Astrocyte of the spinal cord (primary cell): ENCODE measurements at regions not wholly inside any gene's neighbourhood (a gene's known extent, or its start where the extent isn't known, plus 50 kb on each side); places are given as distances from the start of the nearest gene placed in this dataset.

Experiments used
- DNase-seq: peaks from one replicate; pipeline ENCODE4 v3.0.0; 2011; ENCODE audit warnings: low read depth, low spot score
- H3K4me3 ChIP-seq: 2 replicates; pipeline ENCODE4 v1.5.1; 2011; ENCODE audit warnings: low read depth, mild to moderate bottlenecking, low read length, moderate library complexity
- in situ Hi-C: cut with HindIII; loops from 2 replicates; pipeline ENCODE4 v1.10.0; 2017; ENCODE audit warnings: low sequenced_read_pairs
- TF ChIP-seq, protein P1 (sequence below): IDR thresholded peaks from 2 replicates; pipeline ENCODE4 v1.5.1; 2012; ENCODE audit warnings: low read depth, mild to moderate bottlenecking, low read length, inconsistent platforms

DNA sequence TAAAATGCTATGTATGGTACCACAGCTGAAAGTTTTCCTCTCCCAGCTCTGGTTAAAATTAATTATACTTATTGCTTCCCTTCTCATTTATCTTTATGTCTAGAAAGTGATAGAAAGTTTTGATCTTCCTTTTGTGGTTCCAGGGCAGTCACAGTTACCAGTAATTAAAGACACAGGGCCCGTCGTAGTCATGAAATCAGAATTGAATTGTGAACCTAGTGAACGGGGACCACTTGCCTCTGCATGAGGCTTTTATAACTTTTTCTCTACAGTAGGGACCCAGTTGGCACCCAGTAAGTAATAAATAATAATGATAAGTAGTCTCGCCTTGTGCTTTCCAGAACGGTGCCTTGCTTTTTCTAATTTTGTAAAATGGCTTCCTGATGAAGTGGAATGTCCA, 231.7 kb upstream of the SATB1 start:
- TF ChIP-seq, protein P1, sequence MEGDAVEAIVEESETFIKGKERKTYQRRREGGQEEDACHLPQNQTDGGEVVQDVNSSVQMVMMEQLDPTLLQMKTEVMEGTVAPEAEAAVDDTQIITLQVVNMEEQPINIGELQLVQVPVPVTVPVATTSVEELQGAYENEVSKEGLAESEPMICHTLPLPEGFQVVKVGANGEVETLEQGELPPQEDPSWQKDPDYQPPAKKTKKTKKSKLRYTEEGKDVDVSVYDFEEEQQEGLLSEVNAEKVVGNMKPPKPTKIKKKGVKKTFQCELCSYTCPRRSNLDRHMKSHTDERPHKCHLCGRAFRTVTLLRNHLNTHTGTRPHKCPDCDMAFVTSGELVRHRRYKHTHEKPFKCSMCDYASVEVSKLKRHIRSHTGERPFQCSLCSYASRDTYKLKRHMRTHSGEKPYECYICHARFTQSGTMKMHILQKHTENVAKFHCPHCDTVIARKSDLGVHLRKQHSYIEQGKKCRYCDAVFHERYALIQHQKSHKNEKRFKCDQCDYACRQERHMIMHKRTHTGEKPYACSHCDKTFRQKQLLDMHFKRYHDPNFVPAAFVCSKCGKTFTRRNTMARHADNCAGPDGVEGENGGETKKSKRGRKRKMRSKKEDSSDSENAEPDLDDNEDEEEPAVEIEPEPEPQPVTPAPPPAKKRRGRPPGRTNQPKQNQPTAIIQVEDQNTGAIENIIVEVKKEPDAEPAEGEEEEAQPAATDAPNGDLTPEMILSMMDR = no peak
- DNase-seq = no peak
- in situ Hi-C loops = no loop called here
- no peak overlapping the region for H3K4me3 ChIP-seq

DNA sequence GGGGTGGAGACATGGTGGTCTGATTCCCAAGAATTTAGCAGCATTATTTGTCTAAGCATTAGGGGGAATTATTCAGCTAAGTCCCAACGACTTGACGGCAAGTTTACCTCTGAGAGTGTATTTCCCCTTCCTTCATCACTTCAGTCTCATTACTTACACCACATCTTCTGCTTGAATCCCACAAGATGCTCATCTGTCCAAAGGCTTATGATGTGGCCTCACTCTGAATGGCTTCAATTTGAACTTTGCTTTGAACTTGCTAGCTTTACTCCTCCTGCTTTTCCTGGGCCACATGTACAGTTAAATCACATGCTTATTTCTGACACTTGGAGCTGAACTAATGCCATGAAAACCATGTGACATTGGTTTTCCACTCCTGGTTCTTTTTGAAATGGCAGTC, 231.3 kb upstream of the SATB1 start:
- no peak overlapping the region for H3K4me3 ChIP-seq
- in situ Hi-C loops = no loop called here
- DNase-seq = no peak
- TF ChIP-seq, protein P1 = no peak

DNA sequence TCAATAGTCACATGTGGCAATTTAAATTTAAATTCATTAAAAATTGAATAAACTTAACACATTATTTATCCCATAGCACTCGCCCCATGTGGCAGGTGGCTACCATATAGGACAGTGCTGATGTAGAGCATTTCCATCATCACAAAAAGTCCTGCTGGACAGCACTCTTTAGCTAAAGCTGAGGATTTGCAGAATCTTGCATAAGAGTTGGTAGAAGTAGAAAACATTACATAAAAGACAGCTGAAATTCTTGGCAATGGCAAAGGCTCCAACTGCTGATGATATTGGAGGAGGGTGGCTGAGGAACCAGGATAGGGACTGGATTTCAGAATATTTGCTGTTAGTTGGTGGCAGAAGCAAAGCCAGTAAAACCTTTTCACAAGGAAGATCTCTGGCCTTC, 230.7 kb upstream of the SATB1 start:
- no peak for DNase-seq
- TF ChIP-seq, protein P1 = no peak
- in situ Hi-C loops = no loop called here
- no peak overlapping the region for H3K4me3 ChIP-seq

DNA sequence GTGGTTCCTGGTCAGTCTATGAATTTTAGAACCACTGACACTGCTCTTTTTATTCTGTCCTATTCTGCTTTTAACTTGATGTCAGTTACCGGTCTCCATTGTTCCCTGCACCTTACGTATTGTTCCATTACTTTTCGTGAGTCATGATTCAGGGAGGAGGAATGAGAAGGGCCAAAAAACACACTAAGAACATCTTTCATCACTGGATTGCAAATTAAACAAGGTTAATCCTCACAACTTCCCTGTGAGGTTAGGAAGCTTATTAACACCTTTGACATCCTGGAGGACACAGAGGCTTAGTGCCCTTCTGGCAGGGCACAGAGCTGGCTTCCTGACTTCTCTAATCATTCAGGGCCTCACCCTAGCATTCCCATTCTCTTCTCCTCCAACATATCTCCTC, 227.6 kb upstream of the SATB1 start:
- no peak for DNase-seq

DNA sequence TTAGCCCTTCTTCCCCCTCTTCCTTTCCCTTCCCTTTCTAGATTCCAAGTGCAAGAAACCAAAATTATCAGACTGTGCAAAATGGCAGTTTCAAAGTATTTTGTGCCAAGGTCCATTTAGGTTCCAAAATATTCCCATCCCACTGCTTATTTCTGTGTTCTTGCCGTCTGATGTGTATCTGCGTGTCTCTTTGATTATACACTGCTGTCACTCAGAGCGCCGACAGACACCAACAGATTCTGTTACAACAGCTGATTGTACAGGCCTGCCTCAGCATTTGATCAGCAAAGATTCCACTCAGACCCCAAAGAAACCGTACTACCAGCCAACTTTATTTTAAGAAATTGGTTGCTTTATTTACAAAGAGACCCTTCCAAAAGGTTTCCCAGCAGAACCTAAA, 225.6 kb upstream of the SATB1 start:
- DNase-seq = no peak
- TF ChIP-seq, protein P1 = no peak
- in situ Hi-C loops = no loop called here
- no peak overlapping the region for H3K4me3 ChIP-seq

More for the DNA sequence above, 227.6 kb upstream of the SATB1 start:
- in situ Hi-C loops = no loop called here
- TF ChIP-seq, protein P1 = no peak
- no peak overlapping the region for H3K4me3 ChIP-seq

DNA sequence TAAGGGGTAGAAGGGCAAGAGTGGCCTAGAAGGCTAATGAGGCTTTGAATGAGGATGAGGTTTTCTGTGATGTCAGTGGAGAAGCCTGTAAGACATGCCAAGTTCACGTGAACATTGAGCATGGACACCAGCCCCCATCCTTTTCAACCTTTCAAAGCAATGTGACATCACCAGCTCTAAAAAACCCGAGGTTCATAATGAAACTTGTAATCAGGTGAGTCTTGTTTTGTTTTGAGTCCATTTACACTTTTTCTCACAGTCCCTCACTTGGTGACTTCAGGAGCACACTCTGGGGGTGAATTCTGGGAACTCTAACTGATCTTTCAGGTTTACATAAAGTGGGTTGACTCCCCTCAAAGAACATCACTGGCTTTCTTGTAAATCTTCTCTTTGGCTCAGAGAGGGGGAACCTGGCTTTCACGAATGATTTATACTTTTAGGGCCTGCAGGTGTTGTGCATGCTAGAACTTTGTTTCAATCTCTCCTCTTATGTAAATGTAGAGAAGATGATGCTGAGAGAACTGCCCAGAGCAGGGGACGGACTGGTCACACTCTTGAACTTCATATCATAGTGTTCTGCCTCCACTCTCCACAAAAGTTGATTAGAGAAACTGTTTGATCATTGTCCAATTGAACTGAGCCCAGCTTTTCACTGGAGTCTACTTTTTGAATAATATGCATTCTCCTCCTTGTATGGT, 224.7 kb upstream of the SATB1 start:
- in situ Hi-C loops = no loop called here
- H3K4me3 ChIP-seq = no peak overlapping the region
- TF ChIP-seq, protein P1 = no peak
- DNase-seq = no peak
